Endothelial cell (in vitro differentiated cells): ENCODE measurements at regions not wholly inside any gene's neighbourhood (a gene's known extent, or its start where the extent isn't known, plus 50 kb on each side); places are given as distances from the start of the nearest gene placed in this dataset.
"Not testable (repeated sequence)": the region's sequence is repeated elsewhere in the genome, so short reads cannot be mapped to it uniquely, and the experiment has no call there.

Experiments
- DNase-seq: peaks from one replicate; pipeline ENCODE4 v3.0.0; 2021; ENCODE audit warnings: low spot score
- H3K27ac Mint-ChIP-seq: one replicate; pipeline ENCODE4 v1.8.0; 2021; ENCODE audit warnings: mixed read lengths, inconsistent platforms; ENCODE audit not compliant: unreplicated experiment
- H3K27me3 Mint-ChIP-seq: one replicate; pipeline ENCODE4 v1.8.0; 2021; ENCODE audit warnings: mild to moderate bottlenecking, moderate library complexity, mixed read lengths, inconsistent platforms; ENCODE audit not compliant: unreplicated experiment
- H3K36me3 Mint-ChIP-seq: one replicate; pipeline ENCODE4 v1.8.0; 2021; ENCODE audit warnings: mild to moderate bottlenecking, low read depth, mixed read lengths, inconsistent platforms; ENCODE audit not compliant: unreplicated experiment
- H3K4me1 Mint-ChIP-seq: one replicate; pipeline ENCODE4 v1.8.0; 2021; ENCODE audit warnings: mild to moderate bottlenecking, mixed read lengths, inconsistent platforms; ENCODE audit not compliant: unreplicated experiment
- H3K4me3 Mint-ChIP-seq: one replicate; pipeline ENCODE4 v1.8.0; 2021; ENCODE audit warnings: mild to moderate bottlenecking, mixed read lengths, inconsistent platforms; ENCODE audit not compliant: unreplicated experiment
- H3K9me3 Mint-ChIP-seq: one replicate; pipeline ENCODE4 v1.8.0; 2021; ENCODE audit warnings: mixed read lengths, inconsistent platforms; ENCODE audit not compliant: unreplicated experiment
- CTCF ChIP-seq: fragments of 200-600 bp; sonication (generic); IDR thresholded peaks from one replicate; pipeline ENCODE4 v1.5.0; 2021; ENCODE audit warnings: antibody characterized with exemption; ENCODE audit not compliant: unreplicated experiment

- no peaks in the 10 kb centered on the region for H3K4me1 Mint-ChIP-seq
- no peak for TF ChIP-seq CTCF
- peaks cover 39% of the 10 kb centered on the region for H3K9me3 Mint-ChIP-seq
Observed at GRCh38 chr3:3351226-3351625, 171.7 kb upstream of the CRBN start.

GRCh38 chr3:3347056-3347455 is 167.6 kb upstream of the CRBN start:
- not testable (repeated sequence) for H3K4me1 Mint-ChIP-seq, H3K36me3 Mint-ChIP-seq, H3K27ac Mint-ChIP-seq, H3K4me3 Mint-ChIP-seq, H3K27me3 Mint-ChIP-seq, DNase-seq
- peaks cover 27% of the 10 kb centered on the region for H3K9me3 Mint-ChIP-seq

More at GRCh38 chr3:3351226-3351625, 171.7 kb upstream of the CRBN start:
- no peaks in the 10 kb centered on the region for H3K36me3 Mint-ChIP-seq
- no peak overlapping the region for H3K4me3 Mint-ChIP-seq
- DNase-seq: no peak
- no peaks in the 10 kb centered on the region for H3K27me3 Mint-ChIP-seq
- no peak overlapping the region for H3K27ac Mint-ChIP-seq

- Mint-ChIP-seq H3K27ac (no peak overlapping the region), H3K36me3 (no peaks in the 10 kb centered on the region), H3K9me3 (peaks cover 27% of the 10 kb centered on the region), H3K4me3 (no peak overlapping the region), H3K4me1 (no peaks in the 10 kb centered on the region), H3K27me3 (no peaks in the 10 kb centered on the region)
- no peak for TF ChIP-seq CTCF
- DNase-seq: no peak
Observed at GRCh38 chr3:3346556-3346955, 167.1 kb upstream of the CRBN start.

- H3K36me3 Mint-ChIP-seq: no peaks in the 10 kb centered on the region
- no peak for DNase-seq
- H3K4me3 Mint-ChIP-seq: no peak overlapping the region
- H3K27me3 Mint-ChIP-seq: no peaks in the 10 kb centered on the region
- no peaks in the 10 kb centered on the region for H3K4me1 Mint-ChIP-seq
- TF ChIP-seq CTCF: no peak
- H3K27ac Mint-ChIP-seq: no peak overlapping the region
- peaks cover 18% of the 10 kb centered on the region for H3K9me3 Mint-ChIP-seq
Observed at GRCh38 chr3:3342141-3342540, 162.7 kb upstream of the CRBN start.

- no peak for TF ChIP-seq CTCF
- H3K36me3 Mint-ChIP-seq: no peaks in the 10 kb centered on the region
- no peaks in the 10 kb centered on the region for H3K4me1 Mint-ChIP-seq
- peaks cover 18% of the 10 kb centered on the region for H3K9me3 Mint-ChIP-seq
- no peaks in the 10 kb centered on the region for H3K27me3 Mint-ChIP-seq
- DNase-seq: no peak
- H3K27ac Mint-ChIP-seq: no peak overlapping the region
- H3K4me3 Mint-ChIP-seq: no peak overlapping the region
Observed at GRCh38 chr3:3340965-3341895, 161.7 kb upstream of the CRBN start.
